Smooth muscle cell (in vitro differentiated cells): ENCODE measurements at regions not wholly inside any gene's neighbourhood (a gene's known extent, or its start where the extent isn't known, plus 50 kb on each side); places are given as distances from the start of the nearest gene placed in this dataset.

ENCODE experiments used
- DNase-seq: peaks from one replicate; lab custom pipeline; 2025; ENCODE audit not compliant: unreplicated experiment; lab: John Stamatoyannopoulos, UW
- H2AFZ ChIP-seq: fragments of 200-600 bp; sonication (generic); 2 replicates; pipeline ENCODE4 v1.6.0; 2016; ENCODE audit warnings: antibody characterized with exemption, low read depth, mild to moderate bottlenecking
- H3F3A ChIP-seq: fragments of 200-600 bp; sonication (generic); 2 replicates; pipeline ENCODE4 v1.6.0; 2017; ENCODE audit warnings: antibody characterized with exemption, low read depth
- H3K27ac ChIP-seq: fragments of 200-600 bp; sonication (generic); 2 replicates; pipeline ENCODE4 v1.5.1; 2016; ENCODE audit warnings: low read depth, mild to moderate bottlenecking
- H3K27me3 ChIP-seq: fragments of 200-600 bp; sonication (generic); 2 replicates; pipeline ENCODE4 v1.6.1; 2016; ENCODE audit warnings: low read depth, mild to moderate bottlenecking
- H3K36me3 ChIP-seq: fragments of 200-600 bp; sonication (generic); 2 replicates; pipeline ENCODE4 v1.5.1; 2016; ENCODE audit warnings: low read depth
- H3K4me1 ChIP-seq: fragments of 200-600 bp; sonication (generic); 2 replicates; pipeline ENCODE4 v1.5.1; 2016; ENCODE audit warnings: low read depth
- H3K4me2 ChIP-seq: fragments of 200-600 bp; sonication (generic); 2 replicates; pipeline ENCODE4 v1.6.0; 2016; ENCODE audit warnings: mild to moderate bottlenecking
- H3K4me3 ChIP-seq: fragments of 200-600 bp; sonication (generic); 2 replicates; pipeline ENCODE4 v1.5.1; 2016; ENCODE audit warnings: mild to moderate bottlenecking
- H3K79me2 ChIP-seq: fragments of 200-600 bp; sonication (generic); 2 replicates; pipeline ENCODE4 v1.6.0; 2016; ENCODE audit warnings: low read depth, mild to moderate bottlenecking
- H3K9ac ChIP-seq: fragments of 200-600 bp; sonication (generic); 2 replicates; pipeline ENCODE4 v1.6.0; 2016; ENCODE audit warnings: low read depth
- H3K9me3 ChIP-seq: fragments of 200-600 bp; sonication (generic); replicated peaks from 2 replicates; pipeline ENCODE4 v1.5.1; 2016; ENCODE audit warnings: low read depth
- H4K20me1 ChIP-seq: fragments of 200-600 bp; sonication (generic); 2 replicates; pipeline ENCODE4 v1.6.0; 2016; ENCODE audit warnings: low read depth
- CTCF ChIP-seq: fragments of 200-600 bp; sonication (generic); IDR thresholded peaks from 2 replicates; pipeline ENCODE4 v1.5.1; 2017; ENCODE audit warnings: borderline replicate concordance, mild to moderate bottlenecking, antibody characterized with exemption; ENCODE audit not compliant: insufficient read depth, poor library complexity, severe bottlenecking
- WGBS: methylation state at CpG from one replicate; pipeline ENCODE4 v1.1.7; 2016; ENCODE audit warnings: low lambda C conversion rate; 5-methylcytosine and 5-hydroxymethylcytosine counted together

- H3K27ac ChIP-seq, result no peak overlapping the region
- no peaks in the 10 kb centered on the region for H3K27me3 ChIP-seq
- no peaks in the 10 kb centered on the region for H3K36me3 ChIP-seq
- H3K4me1 ChIP-seq, result no peaks in the 10 kb centered on the region
- no peaks in the 10 kb centered on the region for H3K9me3 ChIP-seq
- H2AFZ ChIP-seq, result no peak overlapping the region
- no peak for DNase-seq
- H3F3A ChIP-seq, result no peaks in the 10 kb centered on the region
- no peaks in the 10 kb centered on the region for H3K79me2 ChIP-seq
- no peak overlapping the region for H3K4me2 ChIP-seq
- no peak overlapping the region for H3K9ac ChIP-seq
- TF ChIP-seq CTCF, result no peak
- H3K4me3 ChIP-seq, result no peak overlapping the region
- no peaks in the 10 kb centered on the region for H4K20me1 ChIP-seq
- WGBS, result 87% methylated on average over 5 of the region's 5 CpGs
Measured at GRCh38 chr18:9011431-9011830, 91.1 kb upstream of the NDUFV2 start.

- WGBS, result 90% methylated on average over 2 of the region's 2 CpGs
- no peaks in the 10 kb centered on the region for H3F3A ChIP-seq
- H3K4me2 ChIP-seq, result no peak overlapping the region
- H3K36me3 ChIP-seq, result no peaks in the 10 kb centered on the region
- H3K27me3 ChIP-seq, result no peaks in the 10 kb centered on the region
- no peak overlapping the region for H3K27ac ChIP-seq
- H2AFZ ChIP-seq, result no peak overlapping the region
- no peak overlapping the region for H3K9ac ChIP-seq
- H3K4me3 ChIP-seq, result no peak overlapping the region
- no peak for DNase-seq
- H3K79me2 ChIP-seq, result no peaks in the 10 kb centered on the region
- no peaks in the 10 kb centered on the region for H3K4me1 ChIP-seq
- TF ChIP-seq CTCF, result no peak
- no peaks in the 10 kb centered on the region for H3K9me3 ChIP-seq
- no peaks in the 10 kb centered on the region for H4K20me1 ChIP-seq
Measured at GRCh38 chr18:9013926-9014373, 88.5 kb upstream of the NDUFV2 start.

GRCh38 chr18:9015689-9016088, 86.8 kb upstream of the NDUFV2 start:
- no peak overlapping the region for H2AFZ ChIP-seq
- H3F3A ChIP-seq, result no peaks in the 10 kb centered on the region
- H4K20me1 ChIP-seq, result no peaks in the 10 kb centered on the region
- no peak overlapping the region for H3K4me2 ChIP-seq
- no peak for TF ChIP-seq CTCF
- no peaks in the 10 kb centered on the region for H3K79me2 ChIP-seq
- no peaks in the 10 kb centered on the region for H3K27me3 ChIP-seq
- no peaks in the 10 kb centered on the region for H3K36me3 ChIP-seq
- no peaks in the 10 kb centered on the region for H3K4me1 ChIP-seq
- WGBS, result 91% methylated on average over 3 of the region's 3 CpGs
- no peak for DNase-seq
- no peak overlapping the region for H3K27ac ChIP-seq
- no peak overlapping the region for H3K9ac ChIP-seq
- H3K9me3 ChIP-seq, result no peaks in the 10 kb centered on the region
- H3K4me3 ChIP-seq, result no peak overlapping the region

- DNase-seq, result no peak
- Histone ChIP-seq H3K4me2 (peak overlapping the region; percentile 65), H3K27me3 (no peaks in the 10 kb centered on the region), H3K4me3 (no peak overlapping the region), H4K20me1 (no peaks in the 10 kb centered on the region), H3K27ac (peak overlapping the region; percentile 92), H3F3A (no peaks in the 10 kb centered on the region), H3K4me1 (no peaks in the 10 kb centered on the region), H3K9me3 (no peaks in the 10 kb centered on the region), H3K36me3 (no peaks in the 10 kb centered on the region), H3K9ac (no peak overlapping the region), H2AFZ (no peak overlapping the region), H3K79me2 (no peaks in the 10 kb centered on the region)
- no peak for TF ChIP-seq CTCF
- 19% methylated on average over 16 of the region's 16 CpGs for WGBS
Measured at GRCh38 chr18:9016633-9017166, 85.8 kb upstream of the NDUFV2 start.
